Loucy (cell line): ENCODE measurements at regions not wholly inside any gene's neighbourhood (a gene's known extent, or its start where the extent isn't known, plus 50 kb on each side); places are given as distances from the start of the nearest gene placed in this dataset.

Experiments
- EZH2phosphoT487 ChIP-seq: fragments of 200-600 bp; IDR thresholded peaks from 2 replicates; pipeline ENCODE4 v1.6.1; 2018; ENCODE audit warnings: antibody characterized with exemption, mild to moderate bottlenecking, moderate library complexity, borderline replicate concordance
- TF ChIP-seq, protein P1 (sequence below): fragments of 200-600 bp; sonication (generic); conservative IDR thresholded peaks from 2 replicates; pipeline ENCODE4 v1.5.1; 2014; ENCODE audit warnings: mild to moderate bottlenecking, antibody characterized with exemption, low read length

DNA sequence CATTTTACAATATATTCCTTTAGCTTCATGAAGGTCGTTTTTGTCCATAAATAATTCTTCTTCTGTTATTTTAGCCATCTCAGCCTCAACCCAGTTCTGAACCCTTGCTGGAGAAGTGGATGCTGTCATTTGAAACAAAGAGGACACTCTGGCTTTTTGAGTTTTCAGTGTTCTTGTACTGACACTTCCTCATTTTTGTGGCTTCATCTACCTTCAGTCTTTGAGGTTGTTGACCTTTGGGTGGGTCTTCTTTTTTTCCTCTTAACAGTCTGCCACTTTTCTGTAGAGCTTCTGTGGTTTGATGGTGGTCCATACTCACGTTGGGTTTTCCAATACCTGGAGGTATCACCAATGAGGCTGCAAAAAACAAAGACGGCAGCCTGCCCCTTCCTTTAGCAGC lies 650.9 kb downstream of the PDCD6IP start:
- TF ChIP-seq, protein P1, sequence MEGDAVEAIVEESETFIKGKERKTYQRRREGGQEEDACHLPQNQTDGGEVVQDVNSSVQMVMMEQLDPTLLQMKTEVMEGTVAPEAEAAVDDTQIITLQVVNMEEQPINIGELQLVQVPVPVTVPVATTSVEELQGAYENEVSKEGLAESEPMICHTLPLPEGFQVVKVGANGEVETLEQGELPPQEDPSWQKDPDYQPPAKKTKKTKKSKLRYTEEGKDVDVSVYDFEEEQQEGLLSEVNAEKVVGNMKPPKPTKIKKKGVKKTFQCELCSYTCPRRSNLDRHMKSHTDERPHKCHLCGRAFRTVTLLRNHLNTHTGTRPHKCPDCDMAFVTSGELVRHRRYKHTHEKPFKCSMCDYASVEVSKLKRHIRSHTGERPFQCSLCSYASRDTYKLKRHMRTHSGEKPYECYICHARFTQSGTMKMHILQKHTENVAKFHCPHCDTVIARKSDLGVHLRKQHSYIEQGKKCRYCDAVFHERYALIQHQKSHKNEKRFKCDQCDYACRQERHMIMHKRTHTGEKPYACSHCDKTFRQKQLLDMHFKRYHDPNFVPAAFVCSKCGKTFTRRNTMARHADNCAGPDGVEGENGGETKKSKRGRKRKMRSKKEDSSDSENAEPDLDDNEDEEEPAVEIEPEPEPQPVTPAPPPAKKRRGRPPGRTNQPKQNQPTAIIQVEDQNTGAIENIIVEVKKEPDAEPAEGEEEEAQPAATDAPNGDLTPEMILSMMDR = no peak
- TF ChIP-seq EZH2phosphoT487 = no peak
